PC-9 (cell line): ENCODE measurements at regions not wholly inside any gene's neighbourhood (a gene's known extent, or its start where the extent isn't known, plus 50 kb on each side); places are given as distances from the start of the nearest gene placed in this dataset.

Experiments used
- CTCF ChIP-seq: fragments of 200-600 bp; sonication (generic); conservative IDR thresholded peaks from 2 replicates; pipeline ENCODE4 v1.6.1; 2017; ENCODE audit warnings: mixed run types, antibody characterized with exemption, mild to moderate bottlenecking, moderate library complexity
- EZH2 ChIP-seq: fragments of 200-600 bp; sonication (generic); IDR thresholded peaks from 2 replicates; pipeline ENCODE4 v1.8.0; 2017; ENCODE audit warnings: antibody characterized with exemption, low read depth

- no peak for TF ChIP-seq CTCF
- no peak for TF ChIP-seq EZH2
Measured at GRCh38 chr6:44682987-44683779, 295.7 kb downstream of the CDC5L start.
